GM18502 (cell line): ENCODE measurements at regions not wholly inside any gene's neighbourhood (a gene's known extent, or its start where the extent isn't known, plus 50 kb on each side); places are given as distances from the start of the nearest gene placed in this dataset.

Experiments
- ATAC-seq: cut with Tn5 transposase; IDR thresholded peaks from one replicate; pipeline ENCODE4 v1.9.1; 2021; ENCODE audit warnings: mild to moderate bottlenecking; ENCODE audit not compliant: unreplicated experiment, poor library complexity

GRCh38 chr13:33454844-33455705 is 169.5 kb upstream of the STARD13 start:
- no peak for ATAC-seq

GRCh38 chr13:33459702-33460101 is 174.1 kb upstream of the STARD13 start:
- no peak for ATAC-seq

GRCh38 chr13:33462109-33462508 is 176.6 kb upstream of the STARD13 start:
- no peak for ATAC-seq

GRCh38 chr13:33464345-33464744 is 178.8 kb upstream of the STARD13 start:
- no peak for ATAC-seq

- no peak for ATAC-seq
These were observed 180.7 kb upstream of the STARD13 start for GRCh38 chr13:33466262-33466661.

- ATAC-seq, result no peak
These were observed 182.0 kb upstream of the STARD13 start for GRCh38 chr13:33467556-33467955.

GRCh38 chr13:33471204-33471603 is 185.6 kb upstream of the STARD13 start:
- no peak for ATAC-seq

- ATAC-seq, result no peak
These were observed 186.9 kb upstream of the STARD13 start for GRCh38 chr13:33472446-33472845.

GRCh38 chr13:33479105-33479504 is 193.6 kb upstream of the STARD13 start:
- no peak for ATAC-seq

- ATAC-seq, result no peak
These were observed 195.0 kb upstream of the STARD13 start for GRCh38 chr13:33480561-33480960.

- no peak for ATAC-seq
These were observed 197.9 kb upstream of the STARD13 start for GRCh38 chr13:33483471-33483870.

- ATAC-seq, result no peak
These were observed 199.7 kb upstream of the STARD13 start for GRCh38 chr13:33485247-33485646.

- peak; percentile 72 for ATAC-seq
These were observed 202.2 kb upstream of the STARD13 start for GRCh38 chr13:33487575-33488243.

- no peak for ATAC-seq
These were observed 204.0 kb upstream of the STARD13 start for GRCh38 chr13:33489563-33489962.

GRCh38 chr13:33490461-33491327 is 205.1 kb upstream of the STARD13 start:
- ATAC-seq, result no peak

GRCh38 chr13:33493672-33494365 is 208.3 kb upstream of the STARD13 start:
- ATAC-seq, result no peak

- ATAC-seq, result no peak
These were observed 209.1 kb upstream of the STARD13 start for GRCh38 chr13:33494596-33495204.

GRCh38 chr13:33496336-33496735 is 210.8 kb upstream of the STARD13 start:
- ATAC-seq, result no peak

GRCh38 chr13:33497146-33497845 is 211.7 kb upstream of the STARD13 start:
- no peak for ATAC-seq
